ENCODE measurements at regions not wholly inside any gene's neighbourhood (a gene's known extent, or its start where the extent isn't known, plus 50 kb on each side); places are given as distances from the start of the nearest gene placed in this dataset.

DNA sequence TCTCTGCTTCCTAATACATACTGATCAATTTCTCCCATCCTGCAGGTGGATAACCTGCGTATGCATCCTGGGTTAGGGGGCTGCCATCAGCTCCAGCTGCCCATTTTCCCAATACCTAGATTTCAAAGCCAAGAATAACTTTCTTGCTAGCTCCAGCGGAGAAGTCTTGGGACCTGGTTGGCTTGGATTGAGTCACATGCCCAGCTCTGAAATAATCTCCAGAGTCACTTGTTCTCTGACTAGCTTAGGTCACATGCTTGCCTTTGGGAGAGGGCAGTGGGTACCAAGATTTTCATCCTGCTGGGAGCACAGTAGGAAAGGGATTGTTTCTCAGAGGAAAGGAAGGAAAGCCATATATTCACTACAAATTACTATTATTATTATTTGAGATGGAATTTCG lies 70.0 kb upstream of the ELAC2 start:
- no peak for DNase-seq (ENCODE audit: low read depth)
- TF ChIP-seq, protein P1, sequence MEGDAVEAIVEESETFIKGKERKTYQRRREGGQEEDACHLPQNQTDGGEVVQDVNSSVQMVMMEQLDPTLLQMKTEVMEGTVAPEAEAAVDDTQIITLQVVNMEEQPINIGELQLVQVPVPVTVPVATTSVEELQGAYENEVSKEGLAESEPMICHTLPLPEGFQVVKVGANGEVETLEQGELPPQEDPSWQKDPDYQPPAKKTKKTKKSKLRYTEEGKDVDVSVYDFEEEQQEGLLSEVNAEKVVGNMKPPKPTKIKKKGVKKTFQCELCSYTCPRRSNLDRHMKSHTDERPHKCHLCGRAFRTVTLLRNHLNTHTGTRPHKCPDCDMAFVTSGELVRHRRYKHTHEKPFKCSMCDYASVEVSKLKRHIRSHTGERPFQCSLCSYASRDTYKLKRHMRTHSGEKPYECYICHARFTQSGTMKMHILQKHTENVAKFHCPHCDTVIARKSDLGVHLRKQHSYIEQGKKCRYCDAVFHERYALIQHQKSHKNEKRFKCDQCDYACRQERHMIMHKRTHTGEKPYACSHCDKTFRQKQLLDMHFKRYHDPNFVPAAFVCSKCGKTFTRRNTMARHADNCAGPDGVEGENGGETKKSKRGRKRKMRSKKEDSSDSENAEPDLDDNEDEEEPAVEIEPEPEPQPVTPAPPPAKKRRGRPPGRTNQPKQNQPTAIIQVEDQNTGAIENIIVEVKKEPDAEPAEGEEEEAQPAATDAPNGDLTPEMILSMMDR (IDR thresholded peaks at IDR 0.05; ENCODE audit: control insufficient read depth, extremely low read depth, insufficient read depth): no peak
- H3K4me3 ChIP-seq (ENCODE audit: low read depth, low read length): no peak overlapping the region

DNA sequence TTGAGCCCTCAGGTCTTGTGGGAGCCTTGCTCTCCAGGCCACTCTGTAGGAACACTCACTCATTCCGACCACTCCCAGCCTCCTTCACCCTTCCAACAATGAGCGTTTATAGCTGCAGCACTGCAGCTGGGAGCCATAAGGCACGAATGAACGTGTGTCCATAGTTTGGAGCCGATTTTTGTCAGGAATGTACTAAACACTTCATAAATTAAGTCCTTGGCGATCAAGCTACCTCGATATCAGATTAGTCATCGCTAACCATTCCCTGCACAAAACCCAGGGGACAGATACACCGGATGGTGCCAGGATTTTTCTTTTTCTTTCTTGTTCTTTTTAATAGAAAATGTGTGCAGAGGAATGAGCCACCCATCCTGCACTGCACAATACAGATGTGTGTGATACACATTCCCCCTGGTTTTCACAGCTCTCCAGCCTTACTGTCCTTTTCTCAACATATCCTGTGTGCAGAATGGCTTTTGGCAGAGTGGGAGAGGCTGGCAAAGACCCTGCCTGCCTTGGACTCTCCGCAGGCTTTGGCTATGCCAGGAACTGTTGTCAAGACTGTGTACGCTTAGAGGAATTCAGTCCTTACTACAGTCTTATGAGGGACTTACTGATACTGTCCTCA lies 68.4 kb upstream of the ELAC2 start:
- no peak for DNase-seq (ENCODE audit: low read depth)
- no peak overlapping the region for H3K4me3 ChIP-seq (ENCODE audit: low read depth, low read length)
- TF ChIP-seq, protein P1 (IDR thresholded peaks at IDR 0.05; ENCODE audit: control insufficient read depth, extremely low read depth, insufficient read depth): no peak

DNA sequence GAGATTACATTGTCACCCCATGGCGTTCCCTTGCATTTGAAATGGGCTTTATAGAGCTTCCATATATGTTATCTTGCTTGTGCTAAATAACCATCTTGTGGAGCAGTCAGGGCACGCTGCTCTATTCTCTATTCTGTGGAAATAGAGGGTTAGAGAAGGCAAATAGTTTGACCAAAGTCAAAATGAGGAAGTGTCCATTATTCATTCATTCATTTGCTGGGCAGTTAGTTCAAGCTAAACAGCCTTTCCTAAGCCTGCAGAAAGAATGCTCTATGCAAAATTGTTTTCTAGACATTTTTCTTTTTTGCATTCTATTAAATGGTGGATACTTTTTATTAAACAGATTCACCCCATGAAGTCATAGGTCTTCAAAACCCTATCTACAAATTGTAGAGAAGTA lies 67.8 kb upstream of the ELAC2 start:
- H3K4me3 ChIP-seq (ENCODE audit: low read depth, low read length): no peak overlapping the region
- TF ChIP-seq, protein P1 (IDR thresholded peaks at IDR 0.05; ENCODE audit: control insufficient read depth, extremely low read depth, insufficient read depth): no peak
- DNase-seq (ENCODE audit: low read depth): no peak

DNA sequence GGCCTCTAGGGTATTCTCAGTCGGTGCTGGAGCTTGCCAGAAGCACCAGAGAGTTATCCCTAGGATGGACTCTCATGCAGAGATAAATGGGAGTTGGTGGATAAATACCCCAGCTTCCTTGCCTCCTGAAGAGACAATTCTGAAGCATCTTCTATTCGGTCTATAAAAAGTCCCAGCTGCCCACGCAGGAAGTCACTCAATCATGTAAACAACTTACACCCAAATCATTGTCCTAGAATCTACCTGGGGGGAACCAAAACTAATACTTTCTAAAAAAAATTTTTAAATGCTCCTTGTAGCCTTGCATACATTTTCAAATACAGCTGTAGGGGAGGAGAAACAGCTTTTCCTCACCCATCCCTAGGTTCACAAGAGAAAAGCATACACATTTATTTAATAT lies 66.6 kb upstream of the ELAC2 start:
- DNase-seq (ENCODE audit: low read depth): no peak
- TF ChIP-seq, protein P1 (IDR thresholded peaks at IDR 0.05; ENCODE audit: control insufficient read depth, extremely low read depth, insufficient read depth): no peak

DNA sequence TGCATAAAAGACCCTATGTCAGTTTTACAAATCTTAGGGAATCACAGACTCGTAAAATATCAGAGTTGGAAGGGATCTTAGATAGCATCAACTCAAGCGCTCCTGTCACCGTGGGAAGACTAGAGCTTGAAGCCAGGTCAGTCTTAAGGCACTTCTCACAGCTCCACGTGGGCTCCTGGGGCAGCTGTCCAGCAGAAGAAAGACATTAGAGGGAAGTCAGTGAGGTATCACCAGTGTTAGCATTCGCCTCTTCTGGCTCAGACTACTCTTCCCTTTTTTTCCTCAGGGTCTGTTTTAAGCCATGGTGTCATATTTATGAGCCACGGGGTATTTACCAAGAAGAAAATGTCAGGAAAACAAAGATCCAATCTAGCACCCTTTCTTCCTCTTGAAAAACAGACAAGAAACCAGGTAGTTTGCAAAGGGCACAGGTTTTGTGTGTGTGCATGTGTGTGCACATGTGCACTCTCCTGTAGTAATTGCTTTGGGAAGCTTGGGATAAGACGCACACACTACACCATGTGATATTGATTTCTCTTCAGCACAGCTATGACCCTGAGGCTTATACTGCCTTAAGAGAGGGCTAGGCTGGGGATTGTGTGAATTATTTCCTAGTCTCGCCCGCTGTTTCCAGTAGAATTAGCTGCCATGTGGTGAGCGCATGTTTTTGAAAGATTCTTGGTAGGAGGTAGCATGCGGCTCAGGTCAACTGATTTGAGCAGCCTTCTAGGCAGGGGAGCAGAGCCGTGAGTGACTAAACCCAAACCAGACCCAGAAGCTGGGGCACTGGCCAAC lies 61.0 kb upstream of the ELAC2 start:
- no peak for DNase-seq (ENCODE audit: low read depth)
- TF ChIP-seq, protein P1 (IDR thresholded peaks at IDR 0.05; ENCODE audit: control insufficient read depth, extremely low read depth, insufficient read depth): no peak
- no peak overlapping the region for H3K4me3 ChIP-seq (ENCODE audit: low read depth, low read length)

More for the DNA sequence above, 66.6 kb upstream of the ELAC2 start:
- H3K4me3 ChIP-seq (ENCODE audit: low read depth, low read length): no peak overlapping the region

DNA sequence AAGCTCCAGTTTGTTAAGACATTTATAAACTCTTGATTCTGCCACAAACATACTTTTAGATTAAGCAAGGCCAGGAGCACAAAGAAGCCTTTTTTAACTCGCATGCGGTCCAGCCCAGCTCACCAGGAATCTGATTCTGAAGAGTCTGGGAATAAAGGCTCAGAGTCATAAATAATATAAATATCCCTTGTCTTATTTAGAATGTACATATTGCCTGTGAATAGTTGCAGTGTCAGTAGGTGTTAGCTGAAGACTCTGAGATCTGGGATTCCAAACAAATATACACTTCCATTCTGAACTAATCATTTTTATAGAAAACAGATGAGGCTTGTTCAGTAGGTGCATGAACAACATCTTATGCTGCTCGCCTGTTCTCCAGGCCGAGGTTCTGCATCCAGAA lies 59.1 kb upstream of the ELAC2 start:
- no peak for DNase-seq (ENCODE audit: low read depth)
- H3K4me3 ChIP-seq (ENCODE audit: low read depth, low read length): no peak overlapping the region
- TF ChIP-seq, protein P1 (IDR thresholded peaks at IDR 0.05; ENCODE audit: control insufficient read depth, extremely low read depth, insufficient read depth): no peak
